ENCODE measurements at regions not wholly inside any gene's neighbourhood (a gene's known extent, or its start where the extent isn't known, plus 50 kb on each side); places are given as distances from the start of the nearest gene placed in this dataset.

DNA sequence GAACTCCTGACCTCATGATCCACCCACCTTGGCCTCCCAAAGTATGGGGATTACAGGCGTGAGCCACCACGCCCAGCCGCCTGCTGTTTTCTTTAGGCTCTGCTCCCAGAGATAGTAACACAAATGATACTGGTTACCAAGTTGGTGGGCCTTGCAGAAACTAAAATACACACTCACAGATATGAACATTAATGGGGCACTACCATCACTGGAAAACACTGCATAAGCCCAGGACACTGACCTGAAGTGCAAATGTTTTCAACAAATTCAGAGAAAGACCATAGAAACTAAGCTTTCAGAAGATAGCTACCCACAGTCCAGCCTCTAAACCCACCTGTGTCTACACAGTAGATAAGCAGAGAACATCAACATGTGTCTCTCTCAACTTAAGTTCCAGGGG, 180.5 kb downstream of the FCRL5 start:
- TF ChIP-seq, protein P1, sequence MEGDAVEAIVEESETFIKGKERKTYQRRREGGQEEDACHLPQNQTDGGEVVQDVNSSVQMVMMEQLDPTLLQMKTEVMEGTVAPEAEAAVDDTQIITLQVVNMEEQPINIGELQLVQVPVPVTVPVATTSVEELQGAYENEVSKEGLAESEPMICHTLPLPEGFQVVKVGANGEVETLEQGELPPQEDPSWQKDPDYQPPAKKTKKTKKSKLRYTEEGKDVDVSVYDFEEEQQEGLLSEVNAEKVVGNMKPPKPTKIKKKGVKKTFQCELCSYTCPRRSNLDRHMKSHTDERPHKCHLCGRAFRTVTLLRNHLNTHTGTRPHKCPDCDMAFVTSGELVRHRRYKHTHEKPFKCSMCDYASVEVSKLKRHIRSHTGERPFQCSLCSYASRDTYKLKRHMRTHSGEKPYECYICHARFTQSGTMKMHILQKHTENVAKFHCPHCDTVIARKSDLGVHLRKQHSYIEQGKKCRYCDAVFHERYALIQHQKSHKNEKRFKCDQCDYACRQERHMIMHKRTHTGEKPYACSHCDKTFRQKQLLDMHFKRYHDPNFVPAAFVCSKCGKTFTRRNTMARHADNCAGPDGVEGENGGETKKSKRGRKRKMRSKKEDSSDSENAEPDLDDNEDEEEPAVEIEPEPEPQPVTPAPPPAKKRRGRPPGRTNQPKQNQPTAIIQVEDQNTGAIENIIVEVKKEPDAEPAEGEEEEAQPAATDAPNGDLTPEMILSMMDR (IDR thresholded peaks at IDR 0.05): no peak
- TF ChIP-seq POLR2A (IDR thresholded peaks at IDR 0.05) (no peak), POLR2AphosphoS5 (IDR thresholded peaks at IDR 0.05) (no peak)

Measured in prostate gland (tissue), 2 donors.